Ovary (tissue), 7 donors: ENCODE measurements at regions not wholly inside any gene's neighbourhood (a gene's known extent, or its start where the extent isn't known, plus 50 kb on each side); places are given as distances from the start of the nearest gene placed in this dataset.
"Not testable (repeated sequence)": the region's sequence is repeated elsewhere in the genome, so short reads cannot be mapped to it uniquely, and the experiment has no call there.

ENCODE experiments used
- DNase-seq, 5 donors: peaks; one replicate each; pipeline ENCODE4 v3.0.0-alpha.2; 2019 to 2020
- H3K27ac ChIP-seq, 2 donors: fragments of 200-600 bp; one replicate each; pipeline versions ENCODE4 v1.5.1 to v1.8.0; 2019 to 2022
- H3K27me3 ChIP-seq: fragments of 200-600 bp; one replicate; pipeline ENCODE4 v1.8.0; 2022
- H3K36me3 ChIP-seq: fragments of 200-600 bp; sonication (generic); one replicate; pipeline ENCODE4 v1.5.1; 2019
- H3K4me1 ChIP-seq: one replicate; pipeline ENCODE4 v1.8.1; 2013; ENCODE audit warnings: mild to moderate bottlenecking, moderate library complexity; ENCODE audit not compliant: insufficient read depth
- H3K4me3 ChIP-seq: fragments of 200-600 bp; sonication (generic); one replicate; pipeline ENCODE4 v1.5.1; 2017
- H3K9me3 ChIP-seq, 2 donors: fragments of 200-600 bp in 1 of 2; sonication (generic) in 1 of 2; one replicate each; pipeline versions ENCODE4 v1.5.1 to v1.8.1; 2013 to 2019; ENCODE audit warnings: mild to moderate bottlenecking in 1 of 2, moderate library complexity in 1 of 2
- EP300 ChIP-seq: sonication (generic); formaldehyde crosslinking; IDR thresholded peaks from one replicate; pipeline ENCODE4 v1.6.1; 2017; ENCODE audit warnings: antibody characterized with exemption
- POLR2A ChIP-seq: fragments of 450-650 bp; IDR thresholded peaks from one replicate; pipeline ENCODE4 v1.6.1; 2017; ENCODE audit warnings: antibody characterized with exemption, mild to moderate bottlenecking, moderate library complexity
- WGBS, 3 donors: extraction: QIAGEN DNeasy Blood & Tissue Kit in 1 of 3; methylation state at CpG; one replicate each; pipeline versions ENCODE4 v1.1.5 to v1.1.7; 2013 to 2017; 5-methylcytosine and 5-hydroxymethylcytosine counted together
- intact Hi-C, 4 donors: fragments of 100-400 bp; cut with DNase I; formaldehyde crosslinking; loops; one replicate each; pipeline versions ENCODE4 v1.11.0 to v1.15.1; 2022 to 2023
- TF ChIP-seq, protein P1 (sequence below), 3 donors: fragments of 450-650 bp in 2 of 3; fragments of 200-600 bp in 1 of 3; IDR thresholded peaks; one replicate each; pipeline versions ENCODE4 v1.5.1 to v1.8.0; 2016 to 2022; ENCODE audit warnings: antibody characterized with exemption in 3 of 3, mild to moderate bottlenecking in 1 of 3
- donor health status: DM: no; HTN: no; CAD: no; lungs with moderate emphysema.
- donor health status: DM: no; HTN: no; CAD: no.
- donor health status: Bipolar disorder and iron deficiency.
- donor health status: DM: no; HTN: no; CAD: no.
- donor health status: DM: yes; HTN: yes; CAD: no.

- intact Hi-C loops, H3K27me3 ChIP-seq, H3K4me3 ChIP-seq, H3K36me3 ChIP-seq, H3K27ac ChIP-seq, DNase-seq, H3K9me3 ChIP-seq, H3K4me1 ChIP-seq: not testable (repeated sequence)
- WGBS, 3 donors: 51 to 65% (median 53%) methylated on average over 2 of the region's 2 CpGs
Measured at GRCh38 chr4:9544851-9545250, 100.6 kb downstream of the DEFB131A start.

- H3K36me3 ChIP-seq, H3K9me3 ChIP-seq, H3K27me3 ChIP-seq, H3K4me1 ChIP-seq, H3K4me3 ChIP-seq, H3K27ac ChIP-seq, DNase-seq, intact Hi-C loops: not testable (repeated sequence)
- 76 to 81% (median 78%) methylated on average over 6 of the region's 6 CpGs for WGBS, 3 donors
Measured at GRCh38 chr4:9547470-9547869, 103.3 kb downstream of the DEFB131A start.

DNA sequence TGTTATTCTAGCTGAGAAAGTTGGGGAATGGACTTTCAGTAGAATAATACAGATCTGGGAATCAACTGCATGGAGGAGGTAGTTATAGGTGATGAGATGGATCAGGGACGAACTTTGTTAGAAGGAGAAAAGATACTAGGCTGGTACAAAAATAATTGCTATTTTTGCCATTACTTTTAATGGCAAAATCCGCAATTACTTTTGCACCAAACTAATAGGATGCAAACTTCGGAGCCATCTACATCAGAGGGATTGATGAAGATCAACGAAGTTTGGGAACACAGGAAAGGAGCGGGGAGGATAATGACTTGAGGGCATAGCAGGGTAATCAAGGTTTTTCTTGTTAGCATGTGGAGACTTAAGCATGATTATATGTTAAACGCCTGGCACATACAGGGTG is 111.9 kb downstream of the DEFB131A start:
- intact Hi-C loops, DNase-seq: not testable (repeated sequence)

DNA sequence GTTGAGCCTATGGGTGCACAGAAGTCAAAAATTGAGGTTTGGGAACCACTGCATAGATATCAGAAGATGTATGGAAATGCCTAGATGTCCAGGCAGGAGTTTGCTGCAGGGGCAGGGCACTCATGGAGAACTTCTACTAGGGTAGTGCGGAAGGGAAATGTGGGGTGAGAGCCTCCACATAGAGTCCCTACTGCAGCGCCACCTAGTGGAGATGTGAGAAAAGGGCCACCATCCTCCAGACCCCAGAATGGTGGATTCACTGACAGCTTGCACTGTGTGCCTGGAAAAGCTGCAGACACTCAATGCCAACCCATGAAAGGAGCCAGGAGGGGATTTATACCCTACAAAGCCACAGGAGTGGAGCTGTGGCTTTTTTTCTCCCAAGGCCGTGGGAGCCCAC is 133.7 kb downstream of the DEFB131A start:
- H3K9me3 ChIP-seq, H3K4me1 ChIP-seq, H3K27me3 ChIP-seq, DNase-seq, H3K36me3 ChIP-seq, H3K27ac ChIP-seq, H3K4me3 ChIP-seq, intact Hi-C loops: not testable (repeated sequence)
- 29 to 45% (median 44%) methylated on average over 3 of the region's 3 CpGs for WGBS, 3 donors

More for the DNA sequence above, 111.9 kb downstream of the DEFB131A start:
- not testable (repeated sequence) for H3K4me3 ChIP-seq, H3K4me1 ChIP-seq, H3K36me3 ChIP-seq, H3K9me3 ChIP-seq, H3K27me3 ChIP-seq, H3K27ac ChIP-seq
- 89 to 92% (median 89%) methylated on average over 6 of the region's 6 CpGs for WGBS, 3 donors

- H3K4me3 ChIP-seq, intact Hi-C loops, H3K9me3 ChIP-seq, H3K4me1 ChIP-seq, H3K36me3 ChIP-seq, DNase-seq, H3K27ac ChIP-seq, H3K27me3 ChIP-seq: not testable (repeated sequence)
- 66 to 68% (median 67%) methylated on average over 5 of the region's 5 CpGs for WGBS, 3 donors
Measured at GRCh38 chr4:9582880-9583279, 138.7 kb downstream of the DEFB131A start.

- no peak overlapping the region for H3K27ac ChIP-seq
- no peaks in the 10 kb centered on the region for H3K36me3 ChIP-seq
- no peak for DNase-seq
- WGBS, 3 donors: 87 to 96% (median 93%) methylated on average over 1 of the region's 1 CpG
- no peaks in the 10 kb centered on the region for H3K4me1 ChIP-seq
- TF ChIP-seq POLR2A (no peak), EP300 (no peak)
- TF ChIP-seq, protein P1, sequence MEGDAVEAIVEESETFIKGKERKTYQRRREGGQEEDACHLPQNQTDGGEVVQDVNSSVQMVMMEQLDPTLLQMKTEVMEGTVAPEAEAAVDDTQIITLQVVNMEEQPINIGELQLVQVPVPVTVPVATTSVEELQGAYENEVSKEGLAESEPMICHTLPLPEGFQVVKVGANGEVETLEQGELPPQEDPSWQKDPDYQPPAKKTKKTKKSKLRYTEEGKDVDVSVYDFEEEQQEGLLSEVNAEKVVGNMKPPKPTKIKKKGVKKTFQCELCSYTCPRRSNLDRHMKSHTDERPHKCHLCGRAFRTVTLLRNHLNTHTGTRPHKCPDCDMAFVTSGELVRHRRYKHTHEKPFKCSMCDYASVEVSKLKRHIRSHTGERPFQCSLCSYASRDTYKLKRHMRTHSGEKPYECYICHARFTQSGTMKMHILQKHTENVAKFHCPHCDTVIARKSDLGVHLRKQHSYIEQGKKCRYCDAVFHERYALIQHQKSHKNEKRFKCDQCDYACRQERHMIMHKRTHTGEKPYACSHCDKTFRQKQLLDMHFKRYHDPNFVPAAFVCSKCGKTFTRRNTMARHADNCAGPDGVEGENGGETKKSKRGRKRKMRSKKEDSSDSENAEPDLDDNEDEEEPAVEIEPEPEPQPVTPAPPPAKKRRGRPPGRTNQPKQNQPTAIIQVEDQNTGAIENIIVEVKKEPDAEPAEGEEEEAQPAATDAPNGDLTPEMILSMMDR (IDR thresholded peaks at IDR 0.05): no peak
- no peak overlapping the region for H3K4me3 ChIP-seq
- no peaks in the 10 kb centered on the region for H3K27me3 ChIP-seq
- intact Hi-C loops: no loop called here
- no peaks in the 10 kb centered on the region for H3K9me3 ChIP-seq
Measured at GRCh38 chr4:9592010-9592409, 147.8 kb downstream of the DEFB131A start.

DNA sequence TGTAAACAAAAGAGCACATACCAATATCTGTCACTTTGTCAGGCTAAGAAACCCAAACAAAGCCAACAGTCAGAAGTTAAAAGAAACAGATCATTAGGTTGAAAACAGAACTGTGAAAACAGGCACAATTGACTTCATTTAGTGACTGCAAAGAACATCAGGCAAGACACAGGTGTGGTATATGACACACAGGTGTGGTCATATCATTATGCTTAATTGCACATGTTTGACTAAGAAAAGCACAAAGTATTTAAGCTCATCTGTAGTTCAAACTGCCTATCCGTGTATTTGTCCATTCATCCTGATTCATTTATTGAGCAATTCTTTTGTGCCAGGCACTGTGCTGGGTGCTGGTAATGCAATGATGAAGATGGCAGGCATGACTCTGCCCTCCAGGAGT is 150.7 kb downstream of the DEFB131A start:
- 83 to 91% (median 88%) methylated on average over 1 of the region's 1 CpG for WGBS, 3 donors
- no peaks in the 10 kb centered on the region for H3K36me3 ChIP-seq
- no peak overlapping the region for H3K4me3 ChIP-seq
- intact Hi-C loops: no loop called here
- DNase-seq: no peak
- H3K9me3 ChIP-seq: no peaks in the 10 kb centered on the region
- no peaks in the 10 kb centered on the region for H3K4me1 ChIP-seq
- TF ChIP-seq, protein P1 (IDR thresholded peaks at IDR 0.05): no peak
- TF ChIP-seq POLR2A (no peak), EP300 (no peak)
- H3K27me3 ChIP-seq: no peaks in the 10 kb centered on the region
- H3K27ac ChIP-seq: no peak overlapping the region

DNA sequence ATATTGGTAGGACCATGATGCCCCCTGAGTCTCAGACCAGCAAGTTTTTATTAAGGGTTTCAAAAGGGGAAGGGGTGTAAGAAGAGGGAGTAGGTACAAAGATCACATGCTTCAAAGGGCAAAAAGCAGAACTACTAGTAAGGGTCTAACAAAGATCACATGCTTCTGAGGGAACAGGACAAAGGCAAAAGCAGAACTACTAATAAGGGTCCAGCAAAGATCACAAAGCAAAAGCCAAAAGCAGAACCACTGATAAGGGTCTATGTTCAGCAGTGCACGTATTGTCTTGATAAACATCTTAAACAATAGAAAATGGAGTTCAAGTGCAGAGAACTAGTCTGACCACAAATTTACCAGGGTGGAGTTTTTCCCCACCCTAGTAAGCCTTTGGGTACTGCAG is 151.3 kb downstream of the DEFB131A start:
- H3K27ac ChIP-seq, H3K9me3 ChIP-seq, H3K4me1 ChIP-seq, H3K4me3 ChIP-seq, H3K27me3 ChIP-seq, H3K36me3 ChIP-seq, DNase-seq, intact Hi-C loops: not testable (repeated sequence)
- WGBS, 3 donors: 69 to 85% (median 76%) methylated on average over 1 of the region's 1 CpG
